ENCODE measurements at regions not wholly inside any gene's neighbourhood (a gene's known extent, or its start where the extent isn't known, plus 50 kb on each side); places are given as distances from the start of the nearest gene placed in this dataset.

DNA sequence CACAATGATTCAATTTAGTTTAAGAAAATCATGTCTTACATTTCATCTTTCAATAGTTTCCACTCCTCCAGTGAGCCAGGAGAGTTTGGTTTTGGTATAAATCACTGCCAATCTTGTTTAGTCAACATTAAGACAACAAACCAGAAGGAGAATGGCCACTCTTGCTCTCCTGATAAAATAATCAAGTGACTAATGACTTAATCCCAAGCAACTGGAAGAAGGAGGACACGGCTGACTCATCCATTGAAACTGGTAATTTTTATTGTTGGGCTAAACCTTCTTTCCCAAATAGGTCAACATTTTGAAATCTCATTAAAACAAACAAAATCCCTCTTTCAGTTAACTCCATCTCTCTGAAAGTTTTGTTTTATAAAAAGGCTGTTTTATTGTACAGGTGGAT, 230.2 kb downstream of the CLCN4 start (continued):
- TF ChIP-seq, protein P1, sequence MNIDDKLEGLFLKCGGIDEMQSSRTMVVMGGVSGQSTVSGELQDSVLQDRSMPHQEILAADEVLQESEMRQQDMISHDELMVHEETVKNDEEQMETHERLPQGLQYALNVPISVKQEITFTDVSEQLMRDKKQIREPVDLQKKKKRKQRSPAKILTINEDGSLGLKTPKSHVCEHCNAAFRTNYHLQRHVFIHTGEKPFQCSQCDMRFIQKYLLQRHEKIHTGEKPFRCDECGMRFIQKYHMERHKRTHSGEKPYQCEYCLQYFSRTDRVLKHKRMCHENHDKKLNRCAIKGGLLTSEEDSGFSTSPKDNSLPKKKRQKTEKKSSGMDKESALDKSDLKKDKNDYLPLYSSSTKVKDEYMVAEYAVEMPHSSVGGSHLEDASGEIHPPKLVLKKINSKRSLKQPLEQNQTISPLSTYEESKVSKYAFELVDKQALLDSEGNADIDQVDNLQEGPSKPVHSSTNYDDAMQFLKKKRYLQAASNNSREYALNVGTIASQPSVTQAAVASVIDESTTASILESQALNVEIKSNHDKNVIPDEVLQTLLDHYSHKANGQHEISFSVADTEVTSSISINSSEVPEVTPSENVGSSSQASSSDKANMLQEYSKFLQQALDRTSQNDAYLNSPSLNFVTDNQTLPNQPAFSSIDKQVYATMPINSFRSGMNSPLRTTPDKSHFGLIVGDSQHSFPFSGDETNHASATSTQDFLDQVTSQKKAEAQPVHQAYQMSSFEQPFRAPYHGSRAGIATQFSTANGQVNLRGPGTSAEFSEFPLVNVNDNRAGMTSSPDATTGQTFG (tag by site-specific recombination; IDR thresholded peaks at IDR 0.05; ENCODE audit: borderline replicate concordance) = no peak
- TF ChIP-seq ZFP41 (tag by site-specific recombination; IDR thresholded peaks at IDR 0.05; ENCODE audit: borderline replicate concordance) = no peak
- TF ChIP-seq YY1 (tag by site-specific recombination; IDR thresholded peaks at IDR 0.05) = no peak

DNA sequence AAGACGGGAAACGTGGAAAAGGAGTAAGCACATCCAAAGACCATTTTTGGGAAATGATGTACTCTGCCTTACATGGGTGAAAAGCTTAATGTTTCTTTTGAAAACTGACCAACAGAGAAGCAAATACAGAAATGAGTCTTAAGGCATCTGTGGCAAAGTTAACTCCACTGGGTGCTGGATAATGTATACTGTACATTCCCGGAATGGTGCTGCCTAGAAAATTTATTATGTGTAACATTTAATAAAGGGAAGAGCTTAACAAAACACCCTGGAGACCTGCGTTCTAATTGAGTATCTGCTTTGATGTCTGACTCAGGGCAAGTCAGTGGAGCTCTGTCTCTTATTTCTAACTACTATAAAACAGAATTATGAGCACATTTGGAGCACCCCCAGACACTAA, 230.2 kb downstream of the MID1 start:
- Histone ChIP-seq H3K4me3 (ENCODE audit: low read depth, low read length) (no peak overlapping the region), H3K27ac (ENCODE audit: extremely low read depth, low read depth, low read length) (no peak overlapping the region), H3K9me3 (ENCODE audit: control insufficient read depth, insufficient read depth, low read depth, low read length) (no peaks in the 10 kb centered on the region), H3K4me1 (ENCODE audit: control insufficient read depth, insufficient read depth, low read length) (no peaks in the 10 kb centered on the region), H3K36me3 (ENCODE audit: control insufficient read depth in 2 of 2, insufficient read depth in 1 of 2, low read length in 2 of 2) (no peaks in the 10 kb centered on the region)
- TF ChIP-seq, protein P2, sequence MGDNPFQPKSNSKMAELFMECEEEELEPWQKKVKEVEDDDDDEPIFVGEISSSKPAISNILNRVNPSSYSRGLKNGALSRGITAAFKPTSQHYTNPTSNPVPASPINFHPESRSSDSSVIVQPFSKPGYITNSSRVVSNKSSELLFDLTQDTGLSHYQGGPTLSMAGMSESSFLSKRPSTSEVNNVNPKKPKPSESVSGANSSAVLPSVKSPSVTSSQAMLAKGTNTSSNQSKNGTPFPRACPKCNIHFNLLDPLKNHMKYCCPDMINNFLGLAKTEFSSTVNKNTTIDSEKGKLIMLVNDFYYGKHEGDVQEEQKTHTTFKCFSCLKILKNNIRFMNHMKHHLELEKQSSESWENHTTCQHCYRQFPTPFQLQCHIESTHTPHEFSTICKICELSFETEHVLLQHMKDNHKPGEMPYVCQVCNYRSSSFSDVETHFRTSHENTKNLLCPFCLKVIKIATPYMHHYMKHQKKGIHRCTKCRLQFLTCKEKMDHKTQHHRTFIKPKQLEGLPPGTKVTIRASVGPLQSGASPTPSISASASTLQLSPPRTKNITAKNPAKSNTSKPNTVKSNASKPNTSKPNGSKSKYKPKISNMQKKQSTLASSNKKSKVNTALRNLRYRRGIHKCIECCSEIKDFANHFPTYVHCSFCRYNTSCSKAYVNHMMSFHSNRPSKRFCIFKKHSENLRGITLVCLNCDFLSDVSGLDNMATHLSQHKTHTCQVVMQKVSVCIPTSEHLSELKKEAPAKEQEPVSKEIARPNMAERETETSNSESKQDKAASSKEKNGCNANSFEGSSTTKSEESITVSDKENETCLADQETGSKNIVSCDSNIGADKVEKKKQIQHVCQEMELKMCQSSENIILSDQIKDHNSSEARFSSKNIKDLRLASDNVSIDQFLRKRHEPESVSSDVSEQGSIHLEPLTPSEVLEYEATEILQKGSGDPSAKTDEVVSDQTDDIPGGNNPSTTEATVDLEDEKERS (tag by site-specific recombination; IDR thresholded peaks at IDR 0.05) = no peak
- TF ChIP-seq ZNF76 (tag by site-specific recombination; IDR thresholded peaks at IDR 0.05; ENCODE audit: borderline replicate concordance, low read depth) (no peak), ZNF335 (tag by site-specific recombination; conservative IDR thresholded peaks at IDR 0.05) (no peak), ZNF561 (tag by site-specific recombination; IDR thresholded peaks at IDR 0.05; ENCODE audit: borderline replicate concordance) (no peak), SP7 (tag by site-specific recombination; IDR thresholded peaks at IDR 0.05) (no peak), SALL2 (tag by site-specific recombination; IDR thresholded peaks at IDR 0.05; ENCODE audit: borderline replicate concordance) (no peak), ZNF48 (tag by site-specific recombination; IDR thresholded peaks at IDR 0.05) (no peak), HOXA7 (CRISPR knock-in tag; IDR thresholded peaks at IDR 0.05; ENCODE audit: borderline replicate concordance) (no peak), ZNF138 (tag by site-specific recombination; IDR thresholded peaks at IDR 0.05; ENCODE audit: borderline replicate concordance) (no peak), ZNF571 (tag by site-specific recombination; IDR thresholded peaks at IDR 0.05) (no peak), MEIS1 (CRISPR knock-in tag; IDR thresholded peaks at IDR 0.05; ENCODE audit: borderline replicate concordance) (no peak), TRIM28 (IDR thresholded peaks at IDR 0.05; ENCODE audit: borderline replicate concordance, low read length) (no peak), GFI1B (tag by site-specific recombination; IDR thresholded peaks at IDR 0.05) (no peak), ZFP69B (tag by site-specific recombination; IDR thresholded peaks at IDR 0.05) (no peak), ZNF416 (tag by site-specific recombination; IDR thresholded peaks at IDR 0.05) (no peak), ZNF174 (tag by site-specific recombination; IDR thresholded peaks at IDR 0.05) (no peak), ZNF121 (tag by site-specific recombination; IDR thresholded peaks at IDR 0.05) (no peak)
- TF ChIP-seq, protein P3, sequence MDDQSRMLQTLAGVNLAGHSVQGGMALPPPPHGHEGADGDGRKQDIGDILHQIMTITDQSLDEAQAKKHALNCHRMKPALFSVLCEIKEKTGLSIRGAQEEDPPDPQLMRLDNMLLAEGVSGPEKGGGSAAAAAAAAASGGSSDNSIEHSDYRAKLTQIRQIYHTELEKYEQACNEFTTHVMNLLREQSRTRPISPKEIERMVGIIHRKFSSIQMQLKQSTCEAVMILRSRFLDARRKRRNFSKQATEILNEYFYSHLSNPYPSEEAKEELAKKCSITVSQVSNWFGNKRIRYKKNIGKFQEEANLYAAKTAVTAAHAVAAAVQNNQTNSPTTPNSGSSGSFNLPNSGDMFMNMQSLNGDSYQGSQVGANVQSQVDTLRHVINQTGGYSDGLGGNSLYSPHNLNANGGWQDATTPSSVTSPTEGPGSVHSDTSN (CRISPR knock-in tag; IDR thresholded peaks at IDR 0.05) = no peak
- ChIA-PET CTCF (no interaction called here), POLR2A (no interaction called here)

Measured in HEK293 (cell line).